Suprapubic skin (tissue), 4 donors: ENCODE measurements at regions not wholly inside any gene's neighbourhood (a gene's known extent, or its start where the extent isn't known, plus 50 kb on each side); places are given as distances from the start of the nearest gene placed in this dataset.
"Not testable (repeated sequence)": the region's sequence is repeated elsewhere in the genome, so short reads cannot be mapped to it uniquely, and the experiment has no call there.

ENCODE experiments used
- DNase-seq, 2 donors: peaks; one replicate each; pipeline ENCODE4 v3.0.0-alpha.2; 2019; ENCODE audit warnings: low spot score in 2 of 2
- H3K27ac ChIP-seq: fragments of 200-600 bp; sonication (generic); one replicate; pipeline ENCODE4 v1.5.1; 2019
- H3K27me3 ChIP-seq: fragments of 200-600 bp; sonication (generic); one replicate; pipeline ENCODE4 v1.5.1; 2019
- H3K36me3 ChIP-seq: fragments of 200-600 bp; sonication (generic); one replicate; pipeline ENCODE4 v1.5.1; 2019
- H3K4me1 ChIP-seq: fragments of 200-600 bp; sonication (generic); one replicate; pipeline ENCODE4 v1.5.1; 2019
- H3K4me3 ChIP-seq: fragments of 200-600 bp; sonication (generic); one replicate; pipeline ENCODE4 v1.5.1; 2019; ENCODE audit warnings: mild to moderate bottlenecking
- H3K9me3 ChIP-seq: fragments of 200-600 bp; sonication (generic); one replicate; pipeline ENCODE4 v1.5.1; 2019
- EP300 ChIP-seq: sonication (generic); formaldehyde crosslinking; IDR thresholded peaks from one replicate; pipeline ENCODE4 v1.6.1; 2017; ENCODE audit warnings: antibody characterized with exemption
- POLR2A ChIP-seq, 2 donors: fragments of 450-650 bp; IDR thresholded peaks; one replicate each; pipeline ENCODE4 v1.6.1; 2017; ENCODE audit warnings: antibody characterized with exemption in 2 of 2, mild to moderate bottlenecking in 2 of 2, moderate library complexity in 2 of 2
- POLR2AphosphoS5 ChIP-seq, 3 donors: sonication (generic); formaldehyde crosslinking; IDR thresholded peaks; one replicate each; pipeline ENCODE4 v1.6.1; 2017; ENCODE audit warnings: antibody characterized with exemption in 3 of 3
- WGBS: methylation state at CpG from one replicate; pipeline ENCODE4 v1.1.5; 2018; 5-methylcytosine and 5-hydroxymethylcytosine counted together
- TF ChIP-seq, protein P1 (sequence below), 2 donors: fragments of 200-600 bp in 1 of 2; fragments of 450-650 bp in 1 of 2; sonication (generic) in 1 of 2; IDR thresholded peaks; one replicate each; pipeline ENCODE4 v1.5.1; 2016 to 2019; ENCODE audit warnings: antibody characterized with exemption in 2 of 2, mild to moderate bottlenecking in 1 of 2, moderate library complexity in 1 of 2

DNA sequence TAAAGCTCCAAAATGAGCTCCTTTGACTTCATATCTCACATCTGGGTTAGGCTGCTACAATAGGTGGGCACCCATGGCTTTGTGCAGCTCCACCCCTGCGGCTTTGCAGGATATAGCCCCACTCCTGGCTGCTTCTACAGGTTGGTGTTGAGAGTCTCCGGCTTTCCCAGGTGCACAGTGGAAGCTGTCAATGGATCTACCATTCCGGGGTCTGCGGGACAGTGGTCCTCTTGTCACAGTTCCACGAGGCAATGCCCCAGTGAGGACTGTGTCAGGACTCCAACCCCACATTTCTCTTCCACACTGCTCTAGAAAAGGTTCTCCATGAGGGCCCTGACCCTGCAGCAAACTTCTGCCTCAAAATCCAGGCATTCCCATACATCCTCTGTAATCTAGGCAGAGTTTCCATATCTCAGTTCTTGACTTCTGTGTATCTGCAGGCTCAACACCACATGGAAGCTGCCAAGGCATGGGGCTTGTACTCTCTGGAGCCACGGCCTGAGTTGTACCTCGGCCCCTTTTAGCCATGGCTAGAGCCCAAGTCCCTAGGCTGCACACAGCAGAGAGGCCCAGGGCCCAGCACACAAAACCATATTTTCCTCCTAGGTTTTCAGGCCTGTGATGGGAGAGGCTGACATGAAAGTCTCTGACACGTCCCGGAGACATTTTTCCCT lies 342.8 kb downstream of the FAM47B start:
- no peak overlapping the region for H3K27ac ChIP-seq
- H3K4me3 ChIP-seq, result no peak overlapping the region
- DNase-seq, result no peak
- WGBS, result 54% methylated on average over 7 of the region's 9 CpGs
- no peaks in the 10 kb centered on the region for H3K36me3 ChIP-seq
- H3K4me1 ChIP-seq, result no peaks in the 10 kb centered on the region
- H3K27me3 ChIP-seq, result no peaks in the 10 kb centered on the region
- no peak for TF ChIP-seq POLR2AphosphoS5 (IDR thresholded peaks at IDR 0.05)
- TF ChIP-seq EP300, result no peak
- no peak for TF ChIP-seq POLR2A (IDR thresholded peaks at IDR 0.05)
- TF ChIP-seq, protein P1, sequence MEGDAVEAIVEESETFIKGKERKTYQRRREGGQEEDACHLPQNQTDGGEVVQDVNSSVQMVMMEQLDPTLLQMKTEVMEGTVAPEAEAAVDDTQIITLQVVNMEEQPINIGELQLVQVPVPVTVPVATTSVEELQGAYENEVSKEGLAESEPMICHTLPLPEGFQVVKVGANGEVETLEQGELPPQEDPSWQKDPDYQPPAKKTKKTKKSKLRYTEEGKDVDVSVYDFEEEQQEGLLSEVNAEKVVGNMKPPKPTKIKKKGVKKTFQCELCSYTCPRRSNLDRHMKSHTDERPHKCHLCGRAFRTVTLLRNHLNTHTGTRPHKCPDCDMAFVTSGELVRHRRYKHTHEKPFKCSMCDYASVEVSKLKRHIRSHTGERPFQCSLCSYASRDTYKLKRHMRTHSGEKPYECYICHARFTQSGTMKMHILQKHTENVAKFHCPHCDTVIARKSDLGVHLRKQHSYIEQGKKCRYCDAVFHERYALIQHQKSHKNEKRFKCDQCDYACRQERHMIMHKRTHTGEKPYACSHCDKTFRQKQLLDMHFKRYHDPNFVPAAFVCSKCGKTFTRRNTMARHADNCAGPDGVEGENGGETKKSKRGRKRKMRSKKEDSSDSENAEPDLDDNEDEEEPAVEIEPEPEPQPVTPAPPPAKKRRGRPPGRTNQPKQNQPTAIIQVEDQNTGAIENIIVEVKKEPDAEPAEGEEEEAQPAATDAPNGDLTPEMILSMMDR (IDR thresholded peaks at IDR 0.05), result no peak
- H3K9me3 ChIP-seq, result no peaks in the 10 kb centered on the region

DNA sequence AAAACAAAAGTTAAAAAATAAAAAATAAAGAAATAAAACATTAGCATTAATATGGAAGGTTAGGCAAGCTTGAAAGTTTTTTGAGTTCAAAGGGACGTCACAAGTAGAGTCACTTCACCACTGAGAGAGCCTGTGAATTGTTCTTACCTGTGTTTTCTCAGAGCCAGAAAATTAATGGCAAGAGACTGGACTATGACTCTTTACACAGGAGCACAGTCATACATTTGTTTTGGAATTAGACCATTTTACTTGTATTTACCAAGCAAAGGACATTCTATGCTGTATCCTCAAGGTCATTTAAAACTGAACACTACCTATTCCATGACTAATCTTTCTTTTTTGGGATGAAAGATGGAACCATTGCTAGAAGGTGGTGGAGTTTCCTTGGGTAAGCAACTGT lies 346.1 kb downstream of the FAM47B start:
- TF ChIP-seq, protein P1 (IDR thresholded peaks at IDR 0.05), result no peak
- TF ChIP-seq POLR2A (IDR thresholded peaks at IDR 0.05), result no peak
- no peak for TF ChIP-seq EP300
- TF ChIP-seq POLR2AphosphoS5 (IDR thresholded peaks at IDR 0.05), result no peak
- Histone ChIP-seq H3K27ac (no peak overlapping the region), H3K9me3 (no peaks in the 10 kb centered on the region), H3K36me3 (no peaks in the 10 kb centered on the region), H3K4me1 (no peaks in the 10 kb centered on the region), H3K4me3 (no peak overlapping the region), H3K27me3 (no peaks in the 10 kb centered on the region)
- 81% methylated on average over 1 of the region's 1 CpG for WGBS
- DNase-seq, result no peak

DNA sequence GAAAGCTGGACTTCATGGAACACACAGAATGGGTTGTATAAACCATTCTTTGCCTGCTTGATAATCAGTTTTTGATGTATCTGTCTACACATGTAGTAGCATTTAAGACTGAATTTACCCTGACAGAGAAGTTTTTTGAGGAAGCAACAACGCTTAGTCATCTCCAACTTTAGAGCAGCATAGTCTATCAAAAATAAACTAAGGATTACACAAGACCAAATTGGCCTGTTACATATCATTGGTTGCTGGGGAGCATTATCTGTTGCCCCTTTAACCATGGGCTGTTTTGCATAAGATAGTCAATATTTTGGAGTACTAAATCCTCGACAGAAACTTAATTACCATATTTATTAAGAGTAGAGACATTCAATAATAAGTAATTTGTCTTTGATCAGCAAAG lies 347.4 kb downstream of the FAM47B start:
- Histone ChIP-seq H3K4me1 (no peaks in the 10 kb centered on the region), H3K36me3 (no peaks in the 10 kb centered on the region), H3K4me3 (no peak overlapping the region), H3K27me3 (no peaks in the 10 kb centered on the region), H3K27ac (no peak overlapping the region), H3K9me3 (no peaks in the 10 kb centered on the region)
- no peak for TF ChIP-seq POLR2A (IDR thresholded peaks at IDR 0.05)
- TF ChIP-seq POLR2AphosphoS5 (IDR thresholded peaks at IDR 0.05), result no peak
- TF ChIP-seq, protein P1 (IDR thresholded peaks at IDR 0.05), result no peak
- TF ChIP-seq EP300, result no peak
- 57% methylated on average over 2 of the region's 2 CpGs for WGBS
- DNase-seq, result no peak

DNA sequence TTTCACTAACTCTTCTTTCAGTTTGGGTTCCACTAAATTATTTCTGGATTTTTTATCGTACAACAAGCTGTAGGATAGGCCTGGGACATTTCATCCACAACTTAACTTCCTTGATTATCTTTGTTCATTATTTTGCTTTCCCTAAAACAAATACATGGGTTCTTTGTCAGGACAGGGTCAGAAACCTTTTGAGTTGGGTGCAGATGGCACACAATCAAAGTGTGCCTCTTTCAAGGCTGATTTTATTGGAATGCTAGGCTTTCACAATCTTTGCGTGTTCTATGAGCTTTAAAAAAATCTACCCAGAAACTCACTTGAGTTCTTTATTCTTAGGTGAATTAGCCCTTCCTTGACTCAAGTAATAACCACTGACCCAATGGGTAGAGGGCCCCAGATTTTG lies 348.4 kb downstream of the FAM47B start:
- H3K36me3 ChIP-seq, result no peaks in the 10 kb centered on the region
- no peaks in the 10 kb centered on the region for H3K4me1 ChIP-seq
- no peaks in the 10 kb centered on the region for H3K27me3 ChIP-seq
- H3K9me3 ChIP-seq, result no peaks in the 10 kb centered on the region
- 64% methylated on average over 2 of the region's 2 CpGs for WGBS
- no peak overlapping the region for H3K27ac ChIP-seq
- no peak for DNase-seq
- no peak overlapping the region for H3K4me3 ChIP-seq
- TF ChIP-seq POLR2AphosphoS5 (IDR thresholded peaks at IDR 0.05) (no peak), EP300 (no peak), POLR2A (IDR thresholded peaks at IDR 0.05) (no peak)
- TF ChIP-seq, protein P1 (IDR thresholded peaks at IDR 0.05), result no peak

DNA sequence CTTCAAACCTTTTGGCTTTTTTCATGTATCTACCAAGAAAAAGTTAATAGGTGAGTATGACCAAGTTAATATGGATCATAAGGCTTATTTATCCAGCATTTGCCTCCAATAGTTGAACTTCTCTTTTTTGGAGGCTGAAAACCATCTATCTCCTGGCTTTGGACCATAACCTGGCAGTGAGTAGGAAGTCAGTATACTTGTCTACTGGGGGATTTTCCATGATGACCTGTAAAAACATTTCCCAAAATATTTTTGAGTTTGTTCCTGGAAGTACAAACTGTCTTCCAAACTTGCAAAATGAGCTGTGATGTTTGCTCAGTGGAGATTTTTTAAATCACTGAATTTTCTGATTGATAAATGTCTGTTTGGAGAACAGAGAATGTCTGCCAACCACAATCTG lies 349.9 kb downstream of the FAM47B start:
- Histone ChIP-seq H3K36me3 (no peaks in the 10 kb centered on the region), H3K9me3 (no peaks in the 10 kb centered on the region), H3K4me3 (no peak overlapping the region), H3K4me1 (no peaks in the 10 kb centered on the region), H3K27ac (no peak overlapping the region), H3K27me3 (no peaks in the 10 kb centered on the region)
- DNase-seq, result no peak
- TF ChIP-seq, protein P1 (IDR thresholded peaks at IDR 0.05), result no peak
- TF ChIP-seq EP300, result no peak
- no peak for TF ChIP-seq POLR2AphosphoS5 (IDR thresholded peaks at IDR 0.05)
- TF ChIP-seq POLR2A (IDR thresholded peaks at IDR 0.05), result no peak

DNA sequence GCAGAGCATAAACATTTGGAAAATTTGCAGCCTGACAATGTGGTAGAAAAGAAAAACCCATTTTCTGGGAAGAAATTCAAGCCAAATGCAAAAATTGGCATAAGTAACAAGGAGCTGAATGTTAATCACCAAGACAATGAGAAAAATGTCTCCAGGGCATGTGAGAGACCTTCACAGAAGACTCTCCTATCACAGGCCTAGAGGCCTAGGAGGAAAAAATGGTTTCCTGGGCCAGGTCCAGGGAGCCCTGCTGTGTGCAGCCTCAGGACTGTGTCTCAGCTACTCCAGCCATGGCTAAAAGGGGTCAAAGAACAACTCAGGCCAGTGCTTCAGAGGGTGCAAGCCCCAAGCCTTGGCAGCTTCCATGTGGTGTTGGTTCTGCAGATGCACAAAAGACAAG lies 362.4 kb downstream of the FAM47B start:
- H3K4me1 ChIP-seq, H3K27ac ChIP-seq, H3K27me3 ChIP-seq, DNase-seq, H3K4me3 ChIP-seq, H3K9me3 ChIP-seq, H3K36me3 ChIP-seq: not testable (repeated sequence)
